T-helper 2 cell treated with Interferon-gamma antibody and Interleukin-4, amounts not matched to agents 100 ng/mL and 5 ng/mL, for 36 hours (primary cell): ENCODE measurements at regions not wholly inside any gene's neighbourhood (a gene's known extent, or its start where the extent isn't known, plus 50 kb on each side); places are given as distances from the start of the nearest gene placed in this dataset.
"Not testable (repeated sequence)": the region's sequence is repeated elsewhere in the genome, so short reads cannot be mapped to it uniquely, and the experiment has no call there.

ENCODE experiments used
- intact Hi-C: fragments of 100-400 bp; cut with micrococcal nuclease; formaldehyde crosslinking; loops from one replicate; pipeline ENCODE4 v1.15.1; 2023

GRCh38 chr14:39607978-39608377 is 175.7 kb upstream of the FBXO33 start:
- intact Hi-C loops = no loop called here

- intact Hi-C loops = no loop called here
Observed at GRCh38 chr14:39603942-39604341, 171.7 kb upstream of the FBXO33 start.

- intact Hi-C loops = no loop called here
Observed at GRCh38 chr14:39593377-39593776, 161.1 kb upstream of the FBXO33 start.

- intact Hi-C loops = no loop called here
Observed at GRCh38 chr14:39592116-39592789, 160.0 kb upstream of the FBXO33 start.

- intact Hi-C loops = not testable (repeated sequence)
Observed at GRCh38 chr14:39589882-39590281, 157.6 kb upstream of the FBXO33 start.

GRCh38 chr14:39582028-39582654 is 149.9 kb upstream of the FBXO33 start:
- intact Hi-C loops = no loop called here

- intact Hi-C loops = no loop called here
Observed at GRCh38 chr14:39581474-39581873, 149.2 kb upstream of the FBXO33 start.

GRCh38 chr14:39580696-39581095 is 148.5 kb upstream of the FBXO33 start:
- intact Hi-C loops = no loop called here

GRCh38 chr14:39576736-39577135 is 144.5 kb upstream of the FBXO33 start:
- intact Hi-C loops = no loop called here

- intact Hi-C loops = no loop called here
Observed at GRCh38 chr14:39576258-39576657, 144.0 kb upstream of the FBXO33 start.

GRCh38 chr14:39568809-39569538 is 136.7 kb upstream of the FBXO33 start:
- intact Hi-C loops = no loop called here

GRCh38 chr14:39566795-39567194 is 134.6 kb upstream of the FBXO33 start:
- intact Hi-C loops = no loop called here

GRCh38 chr14:39563361-39563760 is 131.1 kb upstream of the FBXO33 start:
- intact Hi-C loops = no loop called here

- intact Hi-C loops = no loop called here
Observed at GRCh38 chr14:39562175-39562574, 129.9 kb upstream of the FBXO33 start.

GRCh38 chr14:39558525-39558924 is 126.3 kb upstream of the FBXO33 start:
- intact Hi-C loops = no loop called here

- intact Hi-C loops = no loop called here
Observed at GRCh38 chr14:39555749-39556148, 123.5 kb upstream of the FBXO33 start.

GRCh38 chr14:39554576-39554975 is 122.3 kb upstream of the FBXO33 start:
- intact Hi-C loops = no loop called here

GRCh38 chr14:39548358-39548757 is 116.1 kb upstream of the FBXO33 start:
- intact Hi-C loops = no loop called here

GRCh38 chr14:39547845-39548244 is 115.6 kb upstream of the FBXO33 start:
- intact Hi-C loops = no loop called here

GRCh38 chr14:39505812-39506211 is 73.6 kb upstream of the FBXO33 start:
- intact Hi-C loops = no loop called here

- intact Hi-C loops = no loop called here
Observed at GRCh38 chr14:39500253-39500652, 68.0 kb upstream of the FBXO33 start.

- intact Hi-C loops = no loop called here
Observed at GRCh38 chr14:39499514-39499913, 67.3 kb upstream of the FBXO33 start.

GRCh38 chr14:39497677-39498076 is 65.4 kb upstream of the FBXO33 start:
- intact Hi-C loops = not testable (repeated sequence)
